ENCODE measurements at regions not wholly inside any gene's neighbourhood (a gene's known extent, or its start where the extent isn't known, plus 50 kb on each side); places are given as distances from the start of the nearest gene placed in this dataset.

DNA sequence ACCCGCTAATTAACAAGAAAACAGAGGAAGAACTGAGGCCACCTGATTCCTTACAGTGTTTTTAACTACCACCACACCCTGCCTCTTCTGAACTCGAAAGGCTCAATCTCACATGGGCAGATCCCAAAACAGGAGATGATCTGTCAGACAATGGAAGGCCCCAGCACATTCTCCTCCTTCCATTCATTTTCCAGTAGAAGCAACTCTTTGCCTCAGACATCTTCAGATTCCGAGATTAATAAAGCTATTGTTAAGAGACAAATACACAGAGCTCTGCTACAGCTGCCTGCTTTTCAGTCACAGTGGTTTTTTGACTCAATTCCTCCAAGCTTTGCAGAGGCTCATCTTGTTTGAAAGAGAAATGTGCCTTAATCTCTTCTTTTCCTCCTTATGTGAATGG, 127.2 kb upstream of the ADAMTSL1 start:
- Histone ChIP-seq H3K9me3 (no peaks in the 10 kb centered on the region), H3K27me3 (no peaks in the 10 kb centered on the region), H3K4me1 (peaks cover 0 to 15% (median 0%) of the 10 kb centered on the region in 4 donors), H3K27ac (no peak overlapping the region), H3K4me3 (no peak overlapping the region), H3K36me3 (no peaks in the 10 kb centered on the region)
- 63 to 69% methylated on average over 3 of the region's 3 CpGs for WGBS, 2 donors
- TF ChIP-seq, protein P1, sequence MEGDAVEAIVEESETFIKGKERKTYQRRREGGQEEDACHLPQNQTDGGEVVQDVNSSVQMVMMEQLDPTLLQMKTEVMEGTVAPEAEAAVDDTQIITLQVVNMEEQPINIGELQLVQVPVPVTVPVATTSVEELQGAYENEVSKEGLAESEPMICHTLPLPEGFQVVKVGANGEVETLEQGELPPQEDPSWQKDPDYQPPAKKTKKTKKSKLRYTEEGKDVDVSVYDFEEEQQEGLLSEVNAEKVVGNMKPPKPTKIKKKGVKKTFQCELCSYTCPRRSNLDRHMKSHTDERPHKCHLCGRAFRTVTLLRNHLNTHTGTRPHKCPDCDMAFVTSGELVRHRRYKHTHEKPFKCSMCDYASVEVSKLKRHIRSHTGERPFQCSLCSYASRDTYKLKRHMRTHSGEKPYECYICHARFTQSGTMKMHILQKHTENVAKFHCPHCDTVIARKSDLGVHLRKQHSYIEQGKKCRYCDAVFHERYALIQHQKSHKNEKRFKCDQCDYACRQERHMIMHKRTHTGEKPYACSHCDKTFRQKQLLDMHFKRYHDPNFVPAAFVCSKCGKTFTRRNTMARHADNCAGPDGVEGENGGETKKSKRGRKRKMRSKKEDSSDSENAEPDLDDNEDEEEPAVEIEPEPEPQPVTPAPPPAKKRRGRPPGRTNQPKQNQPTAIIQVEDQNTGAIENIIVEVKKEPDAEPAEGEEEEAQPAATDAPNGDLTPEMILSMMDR (IDR thresholded peaks at IDR 0.05): no peak
- TF ChIP-seq EP300 (IDR thresholded peaks at IDR 0.05): no peak
- no peak for TF ChIP-seq POLR2A (IDR thresholded peaks at IDR 0.05)
- no peak for DNase-seq (ENCODE audit: low spot score in 2 of 2)

DNA sequence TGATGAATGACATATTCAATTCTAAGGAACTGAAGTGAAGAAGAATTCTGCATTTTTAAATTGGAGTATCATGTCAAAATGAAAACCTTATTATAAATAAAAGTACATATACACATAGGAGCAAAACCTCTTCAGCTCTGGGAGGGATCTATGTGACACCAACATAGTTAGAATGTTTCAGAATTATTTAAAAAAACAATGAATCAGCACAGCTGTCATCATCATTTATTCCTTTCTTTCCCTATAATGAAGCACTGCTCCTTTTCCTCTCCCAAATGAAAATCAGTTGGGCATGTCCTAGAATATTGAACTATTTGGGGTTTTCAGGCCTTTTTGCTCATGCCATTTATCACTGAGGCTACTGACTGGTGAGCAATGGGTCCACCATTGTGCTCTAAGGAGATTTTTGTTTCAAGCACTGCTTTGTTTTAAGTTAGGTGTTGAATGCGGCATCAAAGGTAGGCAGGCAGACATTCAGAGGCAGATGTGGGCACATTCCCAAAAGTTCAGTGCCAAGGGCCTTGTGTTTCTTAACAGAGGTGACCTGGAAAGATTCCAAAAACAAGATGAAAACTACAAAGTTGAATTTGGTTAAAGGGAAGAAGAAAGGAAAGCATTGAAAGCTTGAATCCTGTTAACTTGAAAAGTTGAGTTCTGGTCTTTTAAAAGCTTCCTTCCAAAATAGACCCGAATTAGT, 126.4 kb upstream of the ADAMTSL1 start:
- Histone ChIP-seq H3K27me3 (no peaks in the 10 kb centered on the region), H3K4me1 (peaks cover 0 to 15% (median 0%) of the 10 kb centered on the region in 4 donors), H3K4me3 (no peak overlapping the region), H3K27ac (no peak overlapping the region), H3K9me3 (no peaks in the 10 kb centered on the region), H3K36me3 (no peaks in the 10 kb centered on the region)
- 46 to 60% methylated on average over 2 of the region's 2 CpGs for WGBS, 2 donors
- no peak for DNase-seq (ENCODE audit: low spot score in 2 of 2)
- TF ChIP-seq, protein P1 (IDR thresholded peaks at IDR 0.05): no peak
- TF ChIP-seq POLR2A (IDR thresholded peaks at IDR 0.05) (no peak), EP300 (IDR thresholded peaks at IDR 0.05) (no peak)

DNA sequence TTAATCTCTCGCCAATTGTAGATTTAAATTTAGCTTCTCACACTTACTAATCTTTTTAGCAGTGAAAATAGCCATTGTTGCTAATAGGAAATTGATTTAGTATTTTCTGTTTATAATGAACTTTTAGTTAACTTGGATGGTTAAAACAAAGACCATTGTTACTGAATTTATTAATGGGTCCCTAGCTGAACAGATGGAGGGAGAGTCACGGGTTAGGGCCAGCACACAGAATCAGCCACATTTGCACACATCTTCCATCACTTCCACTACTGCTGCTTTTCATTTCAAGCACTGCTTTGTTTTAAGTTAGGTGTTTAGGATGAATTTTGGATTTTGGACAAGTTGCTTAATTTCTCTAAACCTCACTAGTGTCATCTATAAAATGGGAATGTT, 125.9 kb upstream of the ADAMTSL1 start:
- DNase-seq (ENCODE audit: low spot score in 2 of 2): no peak
- H3K27me3 ChIP-seq: no peaks in the 10 kb centered on the region
- H3K27ac ChIP-seq: no peak overlapping the region
- WGBS, 2 donors: 68% methylated on average over 2 of the region's 2 CpGs
- H3K4me3 ChIP-seq: no peak overlapping the region
- TF ChIP-seq, protein P1 (IDR thresholded peaks at IDR 0.05): no peak
- no peak for TF ChIP-seq EP300 (IDR thresholded peaks at IDR 0.05)
- TF ChIP-seq POLR2A (IDR thresholded peaks at IDR 0.05): no peak
- no peaks in the 10 kb centered on the region for H3K9me3 ChIP-seq
- peaks cover 0 to 15% (median 0%) of the 10 kb centered on the region in 4 donors for H3K4me1 ChIP-seq
- no peaks in the 10 kb centered on the region for H3K36me3 ChIP-seq

DNA sequence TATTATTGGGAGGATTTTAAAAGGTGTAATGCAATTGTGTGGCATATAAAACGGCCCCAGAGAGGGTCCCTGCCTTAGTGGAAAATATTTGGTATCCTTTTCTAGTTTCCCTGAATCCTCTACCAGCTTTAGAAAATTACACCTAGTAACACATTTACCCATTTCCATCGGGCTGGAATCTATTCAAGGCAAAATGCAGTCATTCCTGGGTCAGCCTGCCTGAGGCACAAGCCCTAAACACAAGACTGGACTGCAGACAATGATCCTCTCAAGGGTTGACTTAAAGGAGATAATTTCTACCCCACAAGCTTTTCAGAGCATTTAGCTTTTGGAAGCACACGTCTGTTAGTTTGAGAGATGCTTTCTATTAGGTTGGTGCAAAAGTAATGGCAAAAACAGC, 124.4 kb upstream of the ADAMTSL1 start:
- Histone ChIP-seq H3K4me1 (peaks cover 0 to 15% (median 0%) of the 10 kb centered on the region in 4 donors), H3K9me3 (no peaks in the 10 kb centered on the region), H3K36me3 (no peaks in the 10 kb centered on the region), H3K4me3 (no peak overlapping the region), H3K27me3 (no peaks in the 10 kb centered on the region), H3K27ac (no peak overlapping the region)
- no peak for DNase-seq (ENCODE audit: low spot score in 2 of 2)
- no peak for TF ChIP-seq POLR2A (IDR thresholded peaks at IDR 0.05)
- no peak for TF ChIP-seq EP300 (IDR thresholded peaks at IDR 0.05)
- TF ChIP-seq, protein P1 (IDR thresholded peaks at IDR 0.05): no peak
- 75 to 76% methylated on average over 3 of the region's 3 CpGs for WGBS, 2 donors

DNA sequence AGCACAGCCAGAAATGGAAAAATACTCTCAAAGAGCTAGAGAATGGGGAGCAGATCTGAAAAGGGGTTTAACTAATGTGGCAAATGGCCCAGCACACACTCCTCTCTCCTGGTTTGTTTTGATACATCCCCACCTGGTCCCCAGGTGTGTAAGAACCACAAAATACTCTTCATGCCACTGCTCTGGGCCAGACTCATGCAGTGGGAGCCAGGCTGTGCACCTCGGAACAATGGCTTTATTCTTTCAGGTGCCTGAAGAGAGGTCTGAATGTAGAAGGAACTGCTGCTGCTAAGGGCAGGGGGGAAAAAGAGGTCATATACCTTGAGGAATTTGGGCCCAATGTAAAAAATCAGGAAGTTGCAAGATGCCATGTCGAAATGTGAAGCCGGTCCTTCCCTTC, 123.9 kb upstream of the ADAMTSL1 start:
- 90 to 97% methylated on average over 3 of the region's 3 CpGs for WGBS, 2 donors
- Histone ChIP-seq H3K4me1 (peaks cover 0 to 15% (median 0%) of the 10 kb centered on the region in 4 donors), H3K9me3 (no peaks in the 10 kb centered on the region), H3K27me3 (no peaks in the 10 kb centered on the region), H3K36me3 (no peaks in the 10 kb centered on the region), H3K4me3 (no peak overlapping the region), H3K27ac (no peak overlapping the region)
- TF ChIP-seq EP300 (IDR thresholded peaks at IDR 0.05) (no peak), POLR2A (IDR thresholded peaks at IDR 0.05) (no peak)
- no peak for DNase-seq (ENCODE audit: low spot score in 2 of 2)

All from tibial nerve (tissue), 4 donors.